Liver (tissue), 3 donors: ENCODE measurements at regions not wholly inside any gene's neighbourhood (a gene's known extent, or its start where the extent isn't known, plus 50 kb on each side); places are given as distances from the start of the nearest gene placed in this dataset.
"Not testable (repeated sequence)": the region's sequence is repeated elsewhere in the genome, so short reads cannot be mapped to it uniquely, and the experiment has no call there.

ENCODE experiments used
- ATF3 ChIP-seq: IDR thresholded peaks from 2 replicates; pipeline ENCODE4 v1.6.1; 2016; ENCODE audit warnings: antibody characterized with exemption
- CTCF ChIP-seq: fragments of 150-350 bp; IDR thresholded peaks from 2 replicates; pipeline ENCODE4 v1.5.1; 2017; ENCODE audit warnings: improper control_type of control experiment, low read depth, low read length; ENCODE audit not compliant: missing input control
- EGR1 ChIP-seq, 2 donors: IDR thresholded peaks; 2 replicates each; pipeline ENCODE4 v1.6.1; 2016 to 2018; ENCODE audit warnings: antibody characterized with exemption in 2 of 2, low read depth in 2 of 2
- FOXA1 ChIP-seq: IDR thresholded peaks from 2 replicates; pipeline ENCODE4 v1.6.1; 2016; ENCODE audit warnings: antibody characterized with exemption
- FOXA2 ChIP-seq: IDR thresholded peaks from 2 replicates; pipeline ENCODE4 v1.6.1; 2016; ENCODE audit warnings: antibody characterized with exemption
- GABPA ChIP-seq, 2 donors: IDR thresholded peaks in 1 of 2; conservative IDR thresholded peaks in 1 of 2; 2 replicates each; pipeline ENCODE4 v1.6.1; 2016; ENCODE audit warnings: antibody characterized with exemption in 2 of 2, mild to moderate bottlenecking in 1 of 2, moderate library complexity in 1 of 2
- JUND ChIP-seq, 2 donors: IDR thresholded peaks; 2 replicates each; pipeline ENCODE4 v1.6.1; 2016; ENCODE audit warnings: antibody characterized with exemption in 2 of 2
- MAX ChIP-seq: IDR thresholded peaks from 2 replicates; pipeline ENCODE4 v1.6.1; 2016; ENCODE audit warnings: antibody characterized with exemption
- RAD21 ChIP-seq, 2 donors: IDR thresholded peaks; 2 replicates each; pipeline ENCODE4 v1.6.1; 2016; ENCODE audit warnings: antibody characterized with exemption in 2 of 2, mild to moderate bottlenecking in 2 of 2
- RXRA ChIP-seq, 2 donors: IDR thresholded peaks; 2 replicates each; pipeline ENCODE4 v1.6.1; 2017 to 2018; ENCODE audit warnings: antibody characterized with exemption in 2 of 2, mild to moderate bottlenecking in 1 of 2
- SP1 ChIP-seq: IDR thresholded peaks from 2 replicates; pipeline ENCODE4 v1.6.1; 2018; ENCODE audit warnings: antibody characterized with exemption, mild to moderate bottlenecking
- TAF1 ChIP-seq: conservative IDR thresholded peaks from 2 replicates; pipeline ENCODE4 v1.6.1; 2016; ENCODE audit warnings: antibody characterized with exemption, mild to moderate bottlenecking
- YY1 ChIP-seq: IDR thresholded peaks from 2 replicates; pipeline ENCODE4 v1.6.1; 2016; ENCODE audit warnings: antibody characterized with exemption, mild to moderate bottlenecking
- TF ChIP-seq, protein P1 (sequence below): IDR thresholded peaks from 2 replicates; pipeline ENCODE4 v1.6.1; 2016; ENCODE audit warnings: antibody characterized with exemption, mild to moderate bottlenecking
- donor health status: healthy.
- donor health status: healthy.

- TF ChIP-seq CTCF; TAF1; MAX; YY1; GABPA (IDR thresholded peaks at IDR 0.05 in 1 of 2, conservative IDR thresholded peaks at IDR 0.05 in 1 of 2); RAD21 (IDR thresholded peaks at IDR 0.05); SP1; JUND (IDR thresholded peaks at IDR 0.05); ATF3; RXRA (IDR thresholded peaks at IDR 0.05); EGR1 (IDR thresholded peaks at IDR 0.05; ENCODE audit: low read depth in 2 of 2); FOXA1; FOXA2: not testable (repeated sequence)
- TF ChIP-seq, protein P1, sequence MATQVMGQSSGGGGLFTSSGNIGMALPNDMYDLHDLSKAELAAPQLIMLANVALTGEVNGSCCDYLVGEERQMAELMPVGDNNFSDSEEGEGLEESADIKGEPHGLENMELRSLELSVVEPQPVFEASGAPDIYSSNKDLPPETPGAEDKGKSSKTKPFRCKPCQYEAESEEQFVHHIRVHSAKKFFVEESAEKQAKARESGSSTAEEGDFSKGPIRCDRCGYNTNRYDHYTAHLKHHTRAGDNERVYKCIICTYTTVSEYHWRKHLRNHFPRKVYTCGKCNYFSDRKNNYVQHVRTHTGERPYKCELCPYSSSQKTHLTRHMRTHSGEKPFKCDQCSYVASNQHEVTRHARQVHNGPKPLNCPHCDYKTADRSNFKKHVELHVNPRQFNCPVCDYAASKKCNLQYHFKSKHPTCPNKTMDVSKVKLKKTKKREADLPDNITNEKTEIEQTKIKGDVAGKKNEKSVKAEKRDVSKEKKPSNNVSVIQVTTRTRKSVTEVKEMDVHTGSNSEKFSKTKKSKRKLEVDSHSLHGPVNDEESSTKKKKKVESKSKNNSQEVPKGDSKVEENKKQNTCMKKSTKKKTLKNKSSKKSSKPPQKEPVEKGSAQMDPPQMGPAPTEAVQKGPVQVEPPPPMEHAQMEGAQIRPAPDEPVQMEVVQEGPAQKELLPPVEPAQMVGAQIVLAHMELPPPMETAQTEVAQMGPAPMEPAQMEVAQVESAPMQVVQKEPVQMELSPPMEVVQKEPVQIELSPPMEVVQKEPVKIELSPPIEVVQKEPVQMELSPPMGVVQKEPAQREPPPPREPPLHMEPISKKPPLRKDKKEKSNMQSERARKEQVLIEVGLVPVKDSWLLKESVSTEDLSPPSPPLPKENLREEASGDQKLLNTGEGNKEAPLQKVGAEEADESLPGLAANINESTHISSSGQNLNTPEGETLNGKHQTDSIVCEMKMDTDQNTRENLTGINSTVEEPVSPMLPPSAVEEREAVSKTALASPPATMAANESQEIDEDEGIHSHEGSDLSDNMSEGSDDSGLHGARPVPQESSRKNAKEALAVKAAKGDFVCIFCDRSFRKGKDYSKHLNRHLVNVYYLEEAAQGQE: not testable (repeated sequence)
Measured at GRCh38 chr13:72545895-72546294, 181.5 kb downstream of the MZT1 start.
